HFF-Myc (cell line): ENCODE measurements at regions not wholly inside any gene's neighbourhood (a gene's known extent, or its start where the extent isn't known, plus 50 kb on each side); places are given as distances from the start of the nearest gene placed in this dataset.

ENCODE experiments used
- DNase-seq: peaks from one replicate; pipeline ENCODE4 v3.0.0-alpha.2; 2011; ENCODE audit warnings: low read depth; ENCODE audit errors: extremely low read depth
- H3K4me3 ChIP-seq: replicated peaks from 2 replicates; pipeline ENCODE4 v1.5.1; 2011; ENCODE audit warnings: low read depth, mild to moderate bottlenecking, control low read depth, low read length
- TF ChIP-seq, protein P1 (sequence below): IDR thresholded peaks from 2 replicates; pipeline ENCODE4 v1.5.1; 2012; ENCODE audit warnings: mild to moderate bottlenecking, low read depth, low read length, control low read depth; ENCODE audit errors: missing control alignments

DNA sequence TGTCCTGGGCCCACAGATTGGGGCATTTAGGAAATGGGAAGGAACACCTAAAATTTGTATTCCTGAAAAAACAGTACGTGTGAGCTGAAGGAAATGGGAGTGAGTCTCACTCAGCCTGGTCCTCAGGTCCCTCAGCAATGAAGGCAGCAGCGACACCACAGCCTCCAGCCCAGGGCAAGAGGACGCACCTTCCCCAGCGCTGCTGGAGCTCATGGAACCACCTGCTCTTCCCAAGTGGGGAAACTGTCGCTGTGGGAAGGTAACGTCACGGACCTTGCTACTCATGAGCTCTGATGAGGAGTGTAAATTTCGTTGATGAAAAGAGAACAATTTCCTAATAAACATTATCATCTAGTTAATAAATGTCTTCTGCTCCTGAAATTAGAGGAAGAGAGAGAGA is 323.6 kb downstream of the EIPR1 start:
- no peak overlapping the region for H3K4me3 ChIP-seq
- no peak for DNase-seq
- TF ChIP-seq, protein P1, sequence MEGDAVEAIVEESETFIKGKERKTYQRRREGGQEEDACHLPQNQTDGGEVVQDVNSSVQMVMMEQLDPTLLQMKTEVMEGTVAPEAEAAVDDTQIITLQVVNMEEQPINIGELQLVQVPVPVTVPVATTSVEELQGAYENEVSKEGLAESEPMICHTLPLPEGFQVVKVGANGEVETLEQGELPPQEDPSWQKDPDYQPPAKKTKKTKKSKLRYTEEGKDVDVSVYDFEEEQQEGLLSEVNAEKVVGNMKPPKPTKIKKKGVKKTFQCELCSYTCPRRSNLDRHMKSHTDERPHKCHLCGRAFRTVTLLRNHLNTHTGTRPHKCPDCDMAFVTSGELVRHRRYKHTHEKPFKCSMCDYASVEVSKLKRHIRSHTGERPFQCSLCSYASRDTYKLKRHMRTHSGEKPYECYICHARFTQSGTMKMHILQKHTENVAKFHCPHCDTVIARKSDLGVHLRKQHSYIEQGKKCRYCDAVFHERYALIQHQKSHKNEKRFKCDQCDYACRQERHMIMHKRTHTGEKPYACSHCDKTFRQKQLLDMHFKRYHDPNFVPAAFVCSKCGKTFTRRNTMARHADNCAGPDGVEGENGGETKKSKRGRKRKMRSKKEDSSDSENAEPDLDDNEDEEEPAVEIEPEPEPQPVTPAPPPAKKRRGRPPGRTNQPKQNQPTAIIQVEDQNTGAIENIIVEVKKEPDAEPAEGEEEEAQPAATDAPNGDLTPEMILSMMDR: no peak

DNA sequence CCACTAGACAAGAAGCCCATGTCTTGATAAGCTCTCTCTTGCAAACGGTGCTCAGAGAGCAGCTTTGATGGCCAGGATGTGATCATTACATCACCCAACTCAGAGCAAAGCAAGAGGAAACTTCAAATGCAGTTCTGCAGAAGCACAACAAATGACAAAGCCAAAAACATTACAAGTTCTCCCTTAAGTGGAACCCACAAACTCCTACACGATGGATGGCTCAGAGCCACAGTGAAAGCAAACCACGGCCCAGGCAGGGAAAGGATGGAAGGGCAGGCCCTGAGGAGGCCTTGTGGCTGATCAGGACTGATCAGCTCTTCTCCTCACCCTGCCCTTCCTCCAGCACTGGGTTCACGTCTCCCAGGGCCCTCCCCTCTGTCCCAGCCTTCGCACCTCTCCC is 326.4 kb downstream of the EIPR1 start:
- H3K4me3 ChIP-seq: no peak overlapping the region
- TF ChIP-seq, protein P1: no peak
- no peak for DNase-seq

DNA sequence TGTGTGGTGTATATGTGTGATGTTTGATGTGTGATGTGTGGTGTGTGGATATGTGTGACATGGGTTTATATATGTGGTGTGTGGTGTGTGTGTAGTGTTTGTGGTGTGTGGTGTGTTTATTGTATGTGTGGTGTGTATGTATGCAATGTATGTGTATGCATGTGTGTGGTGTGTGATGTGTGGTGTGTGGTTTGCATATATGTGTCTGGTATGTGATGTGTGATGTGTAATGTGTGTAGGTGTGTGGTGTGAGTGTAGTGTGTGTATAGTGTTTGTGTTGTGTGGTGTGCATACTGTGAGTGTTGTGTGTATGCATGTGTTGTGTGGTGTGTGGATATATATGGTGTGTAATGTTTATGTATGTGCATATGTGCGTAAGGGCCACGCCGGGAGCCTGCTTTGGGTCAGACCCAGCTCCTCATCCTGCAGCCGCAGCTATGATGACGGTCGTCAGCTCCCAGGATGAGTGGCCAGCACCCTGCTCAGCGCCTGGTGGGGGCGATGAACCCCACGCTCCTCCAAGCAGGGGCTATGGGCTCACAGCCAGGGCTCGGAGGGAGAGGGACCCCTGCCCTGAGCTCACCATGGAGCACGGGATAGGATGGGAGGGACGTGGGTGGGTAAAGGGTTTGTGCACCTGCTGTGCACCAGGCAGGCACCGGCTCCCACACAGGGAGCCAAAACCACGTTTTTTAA is 331.3 kb downstream of the EIPR1 start:
- TF ChIP-seq, protein P1: no peak
- no peak for DNase-seq
- H3K4me3 ChIP-seq: no peak overlapping the region

DNA sequence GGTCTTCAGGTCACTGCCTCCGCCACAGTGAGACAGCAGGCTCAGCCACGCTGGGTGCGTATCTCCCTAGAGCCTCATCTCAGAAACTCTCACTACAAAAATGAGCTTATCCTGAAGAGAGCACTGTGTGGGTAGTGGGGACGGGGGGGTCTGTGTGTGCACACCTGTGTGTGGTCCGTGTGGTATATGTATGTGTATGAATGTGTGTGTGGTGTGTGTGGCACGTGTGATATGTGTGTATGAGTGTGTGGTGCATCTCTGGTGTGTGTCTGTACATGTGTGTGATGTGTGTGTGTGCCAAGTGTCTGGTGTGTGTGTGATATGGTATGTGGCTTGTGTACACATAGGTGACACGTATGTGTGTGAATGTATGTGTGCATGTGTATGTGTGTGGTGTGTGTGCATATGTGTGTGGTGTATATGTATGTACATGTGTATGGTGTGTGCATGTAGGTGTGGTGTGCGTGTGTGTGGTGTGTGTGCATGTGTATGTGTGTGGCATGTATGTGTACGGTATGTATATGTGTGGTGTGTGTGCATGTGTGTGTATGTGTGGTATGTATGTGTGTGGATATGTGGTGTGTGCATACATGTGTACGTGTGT is 332.2 kb downstream of the EIPR1 start:
- DNase-seq: no peak
- no peak overlapping the region for H3K4me3 ChIP-seq
- TF ChIP-seq, protein P1: no peak

DNA sequence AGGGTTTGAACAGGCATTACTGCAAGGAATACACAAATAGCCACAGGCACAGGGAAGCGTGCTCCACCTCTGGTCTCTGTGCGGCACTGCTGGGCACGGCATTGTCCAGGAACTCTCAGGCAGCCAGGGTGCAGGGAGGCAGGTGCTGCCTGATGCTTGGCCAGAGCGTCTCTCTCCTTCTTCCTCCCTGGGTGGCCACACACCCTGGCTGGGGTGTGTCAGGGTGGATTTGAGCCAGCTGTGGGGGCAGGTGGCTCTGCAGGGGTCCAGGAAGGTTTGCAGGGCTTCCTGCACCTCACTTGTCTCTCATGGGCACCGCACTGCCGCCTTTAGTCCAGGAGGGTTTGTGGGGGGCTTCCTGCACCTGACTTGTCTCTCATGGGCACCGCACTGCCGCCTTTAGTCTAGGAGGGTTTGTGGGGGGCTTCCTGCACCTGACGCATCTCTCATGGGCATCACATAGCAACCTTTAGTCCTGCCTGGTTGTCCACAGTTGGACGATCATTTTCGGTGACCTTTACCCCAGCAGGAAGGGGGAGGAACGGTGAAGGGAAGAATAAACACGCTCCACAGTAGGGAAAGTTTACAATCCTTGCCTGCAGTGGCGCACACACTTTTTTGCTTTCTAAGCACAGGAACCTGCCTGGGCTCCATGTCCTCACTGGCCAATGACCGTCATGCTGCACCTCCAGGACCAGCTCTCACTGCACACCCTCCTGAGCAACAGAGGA is 332.9 kb downstream of the EIPR1 start:
- DNase-seq: no peak
- TF ChIP-seq, protein P1: no peak

DNA sequence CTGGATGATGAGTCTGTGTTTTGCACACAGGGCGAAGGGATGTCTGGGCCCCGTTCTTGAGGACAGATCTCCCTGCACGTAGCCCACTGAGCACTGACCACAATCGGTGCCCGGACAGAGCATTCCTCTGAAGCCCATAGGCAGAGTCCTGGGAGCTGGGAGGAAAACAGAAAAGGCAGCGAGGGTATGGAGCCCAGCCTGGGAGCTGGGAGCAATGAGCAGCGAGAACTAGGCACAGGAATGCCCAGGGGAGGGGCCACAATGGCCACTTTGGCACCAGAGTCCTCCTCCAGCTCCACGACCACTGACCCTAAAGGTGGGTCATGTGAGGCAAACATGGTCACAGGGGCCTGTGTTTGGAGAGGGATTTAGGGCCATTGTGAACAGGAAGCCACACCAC is 333.9 kb downstream of the EIPR1 start:
- H3K4me3 ChIP-seq: no peak overlapping the region
- DNase-seq: no peak
- TF ChIP-seq, protein P1: no peak

More for the DNA sequence above, 332.9 kb downstream of the EIPR1 start:
- no peak overlapping the region for H3K4me3 ChIP-seq
